T-cell (primary cell): ENCODE measurements at regions not wholly inside any gene's neighbourhood (a gene's known extent, or its start where the extent isn't known, plus 50 kb on each side); places are given as distances from the start of the nearest gene placed in this dataset.

Source experiments
- ATAC-seq, 4 experiments: fragments of 200-7000 bp in 3 of 4; fragments of 150-1000 bp in 1 of 4; cut with Tn5 transposase; replicated peaks in 1 of 4; 1 replicate in 3 of 4; 2 replicates in 1 of 4; pipeline ENCODE4 v1.10.0; 2021; ENCODE audit warnings: moderate library complexity in 3 of 4, mild to moderate bottlenecking in 2 of 4, moderate number of reproducible peaks in 1 of 4
- CTCF ChIA-PET, 2 donors: fragments of 300-600 bp; sonication (Branson Sonifier 250); formaldehyde crosslinking; loops; one replicate each; lab custom pipeline; 2022; ENCODE audit warnings: antibody characterized with exemption in 2 of 2; lab: Charles Lee
- POLR2A ChIA-PET, 2 donors: fragments of 300-600 bp; sonication (Branson Sonifier 250); formaldehyde crosslinking; loops; one replicate each; lab custom pipeline; 2022; ENCODE audit warnings: antibody characterized with exemption in 2 of 2; lab: Charles Lee
- DNase-seq, 35 experiments: peaks; one replicate each; pipeline versions ENCODE4 v3.0.0 to v3.0.0-alpha.2; 2013 to 2023
- H3K27ac ChIP-seq: one replicate; pipeline ENCODE4 v1.5.1; 2013; ENCODE audit warnings: low read length
- H3K27me3 ChIP-seq, 2 experiments: replicated peaks in 1 of 2; 1 replicate in 1 of 2; 2 replicates in 1 of 2; pipeline versions ENCODE4 v1.6.1 to v1.7.0; 2013; ENCODE audit warnings: low read length in 1 of 2, mixed read lengths in 1 of 2; ENCODE audit not compliant: control insufficient read depth in 2 of 2, insufficient read depth in 2 of 2; ENCODE audit errors: extremely low read depth in 1 of 2
- H3K36me3 ChIP-seq, 2 donors: 1 replicate in 1 of 2; 2 replicates in 1 of 2; pipeline versions ENCODE4 v1.6.1 to v1.7.0; 2013; ENCODE audit warnings: low read length in 1 of 2; ENCODE audit not compliant: control insufficient read depth in 2 of 2, insufficient read depth in 1 of 2; ENCODE audit errors: extremely low read depth in 1 of 2
- H3K4me1 ChIP-seq, 2 experiments: 1 replicate in 1 of 2; 2 replicates in 1 of 2; pipeline versions ENCODE4 v1.6.1 to v1.7.0; 2013; ENCODE audit warnings: low read length in 2 of 2, mixed read lengths in 1 of 2; ENCODE audit not compliant: insufficient read depth in 2 of 2, control insufficient read depth in 1 of 2; ENCODE audit errors: extremely low read depth in 1 of 2
- H3K4me3 ChIP-seq, 2 donors: 1 replicate in 1 of 2; 2 replicates in 1 of 2; pipeline versions ENCODE4 v1.5.1 to v1.7.0; 2013; ENCODE audit warnings: mild to moderate bottlenecking in 2 of 2, low read length in 1 of 2, moderate library complexity in 1 of 2; ENCODE audit not compliant: control insufficient read depth in 1 of 2; ENCODE audit errors: extremely low read depth in 1 of 2
- H3K9me3 ChIP-seq: 2 replicates; pipeline ENCODE4 v1.7.0; 2013
- H3K27ac Mint-ChIP-seq, 2 donors: one replicate each; pipeline ENCODE4 v1.8.0; 2020 to 2021; ENCODE audit warnings: mild to moderate bottlenecking in 2 of 2, mixed read lengths in 2 of 2
- H3K27me3 Mint-ChIP-seq, 2 donors: one replicate each; pipeline ENCODE4 v1.8.0; 2021 to 2022; ENCODE audit warnings: mixed read lengths in 2 of 2
- H3K36me3 Mint-ChIP-seq: one replicate; pipeline ENCODE4 v1.8.0; 2021; ENCODE audit warnings: mixed read lengths
- H3K4me1 Mint-ChIP-seq, 3 donors: one replicate each; pipeline ENCODE4 v1.8.0; 2020 to 2022; ENCODE audit warnings: mixed read lengths in 3 of 3, mild to moderate bottlenecking in 1 of 3
- H3K4me3 Mint-ChIP-seq, 3 donors: one replicate each; pipeline ENCODE4 v1.8.0; 2020 to 2022; ENCODE audit warnings: mild to moderate bottlenecking in 3 of 3, mixed read lengths in 3 of 3, moderate library complexity in 3 of 3
- H3K9me3 Mint-ChIP-seq, 3 donors: one replicate each; pipeline ENCODE4 v1.8.0; 2020 to 2022; ENCODE audit warnings: mixed read lengths in 3 of 3
- WGBS: methylation state at CpG from one replicate; pipeline ENCODE4 v1.1.5; 2013; ENCODE audit warnings: missing lambda C conversion rate; ENCODE audit not compliant: insufficient coverage; 5-methylcytosine and 5-hydroxymethylcytosine counted together

GRCh38 chr3:153099131-153099530 is 62.9 kb upstream of the RAP2B start:
- 100% methylated on average over 2 of the region's 9 CpGs for WGBS
- H3K4me3 ChIP-seq, result no peak overlapping the region
- no peaks in the 10 kb centered on the region for H3K36me3 ChIP-seq
- H3K27me3 Mint-ChIP-seq, result no peaks in the 10 kb centered on the region
- H3K27ac Mint-ChIP-seq, result no peak overlapping the region
- H3K9me3 Mint-ChIP-seq, result no peaks in the 10 kb centered on the region
- H3K36me3 Mint-ChIP-seq, result no peaks in the 10 kb centered on the region
- CTCF ChIA-PET, result no interaction called here
- H3K27me3 ChIP-seq, result no peaks in the 10 kb centered on the region
- DNase-seq (no peak), ATAC-seq (no peak)
- no peaks in the 10 kb centered on the region for H3K4me1 Mint-ChIP-seq
- POLR2A ChIA-PET, result no interaction called here
- H3K9me3 ChIP-seq, result no peaks in the 10 kb centered on the region
- H3K4me3 Mint-ChIP-seq, result no peak overlapping the region
- H3K4me1 ChIP-seq, result no peaks in the 10 kb centered on the region
- no peak overlapping the region for H3K27ac ChIP-seq

DNA sequence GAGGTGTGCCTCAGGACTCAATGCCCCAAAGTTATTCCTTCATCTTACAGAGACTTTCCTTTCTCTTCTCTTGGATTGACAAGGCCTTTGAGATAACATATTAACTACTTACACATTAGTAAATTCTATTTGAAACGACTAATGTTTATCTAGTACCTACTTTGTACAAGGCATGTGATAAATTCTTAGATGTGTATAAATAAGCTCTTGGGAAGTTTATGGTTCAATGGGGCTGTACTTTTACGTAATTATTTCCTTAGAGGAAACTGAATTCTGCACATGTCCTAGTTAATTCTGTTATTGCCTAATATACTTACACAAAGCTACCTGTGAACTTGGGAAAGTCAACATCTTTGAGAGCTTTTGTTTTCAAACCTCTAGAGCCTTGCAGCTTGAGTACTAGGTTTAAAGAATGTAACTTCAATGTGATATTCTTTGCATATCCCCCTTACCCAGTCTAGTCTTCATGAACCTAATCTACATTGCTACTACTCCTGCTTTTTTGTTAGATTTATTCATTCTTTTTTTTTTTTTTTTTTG is 58.5 kb upstream of the RAP2B start:
- Histone ChIP-seq H3K27ac (no peak overlapping the region), H3K4me1 (no peaks in the 10 kb centered on the region), H3K9me3 (no peaks in the 10 kb centered on the region), H3K36me3 (no peaks in the 10 kb centered on the region), H3K4me3 (no peak overlapping the region), H3K27me3 (no peaks in the 10 kb centered on the region)
- H3K9me3 Mint-ChIP-seq, result no peaks in the 10 kb centered on the region
- no peak for ATAC-seq
- no peaks in the 10 kb centered on the region for H3K4me1 Mint-ChIP-seq
- POLR2A ChIA-PET, result no interaction called here
- DNase-seq, result no peak
- no peak overlapping the region for H3K4me3 Mint-ChIP-seq
- H3K27me3 Mint-ChIP-seq, result no peaks in the 10 kb centered on the region
- no CpG with 5 or more reads among the region's 2 CpGs for WGBS
- no peak overlapping the region for H3K27ac Mint-ChIP-seq
- CTCF ChIA-PET, result no interaction called here
- H3K36me3 Mint-ChIP-seq, result no peaks in the 10 kb centered on the region

- Histone ChIP-seq H3K36me3 (no peaks in the 10 kb centered on the region), H3K27me3 (peaks cover 0 to 10% of the 10 kb centered on the region in 2 experiments), H3K4me1 (no peaks in the 10 kb centered on the region), H3K27ac (no peak overlapping the region), H3K9me3 (no peaks in the 10 kb centered on the region), H3K4me3 (no peak overlapping the region)
- Mint-ChIP-seq H3K27me3 (no peaks in the 10 kb centered on the region), H3K36me3 (no peaks in the 10 kb centered on the region), H3K9me3 (peaks cover 0 to 4% (median 0%) of the 10 kb centered on the region in 3 donors), H3K4me1 (no peaks in the 10 kb centered on the region), H3K27ac (no peak overlapping the region), H3K4me3 (no peak overlapping the region)
- ATAC-seq (no peak), DNase-seq (no peak)
- CTCF ChIA-PET, result interaction anchor here (0.6 kb wide), 3 partner anchors 16 to 194 kb away, joined by 3 to 4 read pairs (median 4); no protein-coding TSS in a partner anchor
- POLR2A ChIA-PET, result interaction anchor here in 1 of 2 donors (0.7 kb wide), 1 partner anchor 625 kb away, joined by 6 read pairs; no protein-coding TSS in a partner anchor
- WGBS, result 89% methylated on average over 1 of the region's 2 CpGs
Measured at GRCh38 chr3:153110041-153110440, 52.0 kb upstream of the RAP2B start.

DNA sequence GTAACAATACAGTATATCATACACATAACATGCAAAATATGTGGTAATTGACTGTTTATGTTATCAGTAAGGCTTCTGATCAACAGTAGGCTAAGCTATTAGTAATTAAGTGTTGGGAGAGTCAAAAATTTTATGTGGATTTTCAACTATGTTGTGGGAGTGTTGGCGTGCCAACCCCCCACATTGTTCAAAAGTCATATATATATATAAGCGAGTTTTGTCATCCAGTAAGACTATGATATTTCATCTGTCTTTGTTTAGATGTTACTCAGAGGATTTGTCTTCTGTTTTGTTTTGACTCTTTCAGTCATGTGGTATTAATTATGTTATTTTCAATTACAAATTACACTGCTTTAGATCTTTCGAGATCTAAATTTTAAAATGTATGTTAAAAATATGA is 51.0 kb upstream of the RAP2B start:
- H3K27ac Mint-ChIP-seq, result no peak overlapping the region
- H3K27me3 Mint-ChIP-seq, result no peaks in the 10 kb centered on the region
- Histone ChIP-seq H3K27ac (no peak overlapping the region), H3K9me3 (no peaks in the 10 kb centered on the region), H3K4me1 (no peaks in the 10 kb centered on the region), H3K4me3 (no peak overlapping the region), H3K36me3 (no peaks in the 10 kb centered on the region), H3K27me3 (peaks cover 0 to 10% of the 10 kb centered on the region in 2 experiments)
- H3K9me3 Mint-ChIP-seq, result peaks cover 0 to 4% (median 0%) of the 10 kb centered on the region in 3 donors
- POLR2A ChIA-PET, result interaction anchor here in 1 of 2 donors (0.7 kb wide), 1 partner anchor 624 kb away, joined by 6 read pairs; no protein-coding TSS in a partner anchor
- no peaks in the 10 kb centered on the region for H3K4me1 Mint-ChIP-seq
- CTCF ChIA-PET, result interaction anchor here in 1 of 2 donors (0.7 kb wide), 1 partner anchor 513 kb away, joined by 3 read pairs; no protein-coding TSS in a partner anchor
- WGBS, result no CpG with 5 or more reads among the region's 3 CpGs
- no peak for ATAC-seq
- no peak for DNase-seq
- no peak overlapping the region for H3K4me3 Mint-ChIP-seq
- no peaks in the 10 kb centered on the region for H3K36me3 Mint-ChIP-seq
